ENCODE measurements at regions not wholly inside any gene's neighbourhood (a gene's known extent, or its start where the extent isn't known, plus 50 kb on each side); places are given as distances from the start of the nearest gene placed in this dataset.

DNA sequence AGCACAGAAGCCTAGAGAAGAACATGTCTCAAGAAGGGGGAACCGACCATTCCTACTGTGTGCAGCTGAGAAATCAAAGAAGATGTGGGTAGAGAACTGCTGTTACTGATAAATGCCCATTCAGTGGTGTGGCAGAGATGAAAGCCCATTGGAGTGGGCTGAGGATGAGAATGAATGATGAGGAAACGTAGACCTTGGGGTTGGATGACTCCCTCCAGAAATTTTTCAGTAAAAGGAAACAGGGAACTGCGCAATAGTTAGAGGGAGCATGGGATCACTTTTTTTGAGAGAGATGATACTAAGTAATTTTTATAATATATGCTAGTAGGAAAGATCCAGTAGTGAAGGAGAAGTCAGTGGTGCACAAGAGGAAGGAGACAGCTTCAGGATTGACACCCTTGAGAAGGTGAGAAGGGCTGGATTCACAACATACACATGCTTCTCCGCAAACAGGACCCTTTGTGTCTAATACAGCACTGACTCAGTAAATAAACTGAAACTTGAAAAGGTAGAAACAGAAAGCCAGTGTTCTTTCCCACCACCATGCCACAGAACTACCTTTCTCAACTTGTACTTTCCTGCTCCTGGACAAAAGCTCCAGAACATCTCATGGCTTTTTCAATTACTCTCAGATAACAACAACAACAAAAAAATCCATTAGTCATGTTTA is 104.7 kb upstream of the IL6 start:
- H4K20me1 ChIP-seq (ENCODE audit: insufficient read depth, low read length), result no peaks in the 10 kb centered on the region
- H3K27me3 ChIP-seq (replicated peaks; ENCODE audit: insufficient read depth, low read length), result no peaks in the 10 kb centered on the region
- H3K36me3 ChIP-seq (replicated peaks; ENCODE audit: insufficient read depth, low read length), result no peaks in the 10 kb centered on the region
- no peak overlapping the region for H3K27ac ChIP-seq (ENCODE audit: low read length)
- no peak for TF ChIP-seq EZH2phosphoT487 (IDR thresholded peaks at IDR 0.05; ENCODE audit: low read length)
- no peak for TF ChIP-seq EZH2 (optimal IDR thresholded peaks at IDR 0.05; ENCODE audit: low read depth, low read length)
- TF ChIP-seq CTCF (IDR thresholded peaks at IDR 0.05; ENCODE audit: low read length), result no peak
- H3K79me2 ChIP-seq (ENCODE audit: low read length), result no peaks in the 10 kb centered on the region
- H2AFZ ChIP-seq (ENCODE audit: low read length), result no peak overlapping the region
- no peaks in the 10 kb centered on the region for H3K4me1 ChIP-seq (ENCODE audit: low read length)
- no peaks in the 10 kb centered on the region for H3K9me2 ChIP-seq (replicated peaks; ENCODE audit: insufficient read depth, low read length)
- H3K4me2 ChIP-seq (ENCODE audit: low read depth, low read length), result no peak overlapping the region
- no peaks in the 10 kb centered on the region for H3F3A ChIP-seq (ENCODE audit: insufficient read depth, low read length)
- DNase-seq, result no peak
- no peaks in the 10 kb centered on the region for H3K9me3 ChIP-seq (replicated peaks; ENCODE audit: insufficient read depth, low read length)
- no peak overlapping the region for H3K9ac ChIP-seq (ENCODE audit: low read length)
- no peak overlapping the region for H3K4me3 ChIP-seq (ENCODE audit: low read length)

- no peak overlapping the region for H3K27ac ChIP-seq (ENCODE audit: low read length)
- no peaks in the 10 kb centered on the region for H3K9me3 ChIP-seq (replicated peaks; ENCODE audit: insufficient read depth, low read length)
- H3K27me3 ChIP-seq (replicated peaks; ENCODE audit: insufficient read depth, low read length), result no peaks in the 10 kb centered on the region
- H3K36me3 ChIP-seq (replicated peaks; ENCODE audit: insufficient read depth, low read length), result no peaks in the 10 kb centered on the region
- H3K4me3 ChIP-seq (ENCODE audit: low read length), result no peak overlapping the region
- H3K4me1 ChIP-seq (ENCODE audit: low read length), result no peaks in the 10 kb centered on the region
- H3K4me2 ChIP-seq (ENCODE audit: low read depth, low read length), result no peak overlapping the region
- H3K9me2 ChIP-seq (replicated peaks; ENCODE audit: insufficient read depth, low read length), result no peaks in the 10 kb centered on the region
- no peak overlapping the region for H2AFZ ChIP-seq (ENCODE audit: low read length)
- no peaks in the 10 kb centered on the region for H3F3A ChIP-seq (ENCODE audit: insufficient read depth, low read length)
- no peak overlapping the region for H3K9ac ChIP-seq (ENCODE audit: low read length)
- DNase-seq, result no peak
- H3K79me2 ChIP-seq (ENCODE audit: low read length), result no peaks in the 10 kb centered on the region
- no peaks in the 10 kb centered on the region for H4K20me1 ChIP-seq (ENCODE audit: insufficient read depth, low read length)
- TF ChIP-seq EZH2 (optimal IDR thresholded peaks at IDR 0.05; ENCODE audit: low read depth, low read length), result no peak
- TF ChIP-seq EZH2phosphoT487 (IDR thresholded peaks at IDR 0.05; ENCODE audit: low read length), result no peak
- no peak for TF ChIP-seq CTCF (IDR thresholded peaks at IDR 0.05; ENCODE audit: low read length)
Observed at GRCh38 chr7:22618528-22618927, 108.5 kb upstream of the IL6 start.

DNA sequence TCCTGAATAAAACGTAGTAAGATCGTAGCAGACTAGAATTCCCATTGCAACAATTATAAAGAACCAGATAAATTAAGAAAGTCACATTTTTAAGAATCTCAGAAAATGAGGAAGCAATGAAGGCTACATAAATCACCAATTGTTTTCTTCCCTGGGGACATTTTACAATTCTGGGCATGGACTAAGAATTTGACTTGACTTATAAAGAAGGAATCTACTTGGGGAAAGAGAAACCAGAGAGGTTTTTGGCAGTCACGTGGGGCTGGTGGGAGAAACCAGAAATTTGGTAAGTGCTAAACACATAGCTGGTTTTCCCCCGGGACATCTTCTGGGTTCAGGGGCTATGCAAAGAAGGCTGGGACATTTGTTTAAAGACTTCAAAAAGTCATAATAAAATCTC is 109.8 kb upstream of the IL6 start:
- Histone ChIP-seq H3K36me3 (replicated peaks; ENCODE audit: insufficient read depth, low read length) (no peaks in the 10 kb centered on the region), H3K4me2 (ENCODE audit: low read depth, low read length) (no peak overlapping the region), H3F3A (ENCODE audit: insufficient read depth, low read length) (no peaks in the 10 kb centered on the region), H3K9me3 (replicated peaks; ENCODE audit: insufficient read depth, low read length) (no peaks in the 10 kb centered on the region), H3K79me2 (ENCODE audit: low read length) (no peaks in the 10 kb centered on the region), H3K4me1 (ENCODE audit: low read length) (no peaks in the 10 kb centered on the region), H2AFZ (ENCODE audit: low read length) (no peak overlapping the region), H3K9me2 (replicated peaks; ENCODE audit: insufficient read depth, low read length) (no peaks in the 10 kb centered on the region), H4K20me1 (ENCODE audit: insufficient read depth, low read length) (no peaks in the 10 kb centered on the region), H3K27ac (ENCODE audit: low read length) (no peak overlapping the region), H3K4me3 (ENCODE audit: low read length) (no peak overlapping the region), H3K9ac (ENCODE audit: low read length) (no peak overlapping the region), H3K27me3 (replicated peaks; ENCODE audit: insufficient read depth, low read length) (no peaks in the 10 kb centered on the region)
- no peak for DNase-seq
- TF ChIP-seq EZH2phosphoT487 (IDR thresholded peaks at IDR 0.05; ENCODE audit: low read length) (no peak), EZH2 (optimal IDR thresholded peaks at IDR 0.05; ENCODE audit: low read depth, low read length) (no peak), CTCF (IDR thresholded peaks at IDR 0.05; ENCODE audit: low read length) (no peak)

Data from MM.1S (cell line).